C4-2B (cell line): ENCODE measurements at regions not wholly inside any gene's neighbourhood (a gene's known extent, or its start where the extent isn't known, plus 50 kb on each side); places are given as distances from the start of the nearest gene placed in this dataset.

Source experiments
- H3K27ac ChIP-seq: fragments of 450-650 bp; 2 replicates; pipeline ENCODE4 v1.5.1; 2017
- ZFX ChIP-seq: fragments of 450-650 bp; IDR thresholded peaks from 2 replicates; pipeline ENCODE4 v1.6.1; 2017
- TF ChIP-seq, protein P1 (sequence below): fragments of 450-650 bp; conservative IDR thresholded peaks from 2 replicates; pipeline ENCODE4 v1.5.1; 2017; ENCODE audit warnings: mild to moderate bottlenecking

DNA sequence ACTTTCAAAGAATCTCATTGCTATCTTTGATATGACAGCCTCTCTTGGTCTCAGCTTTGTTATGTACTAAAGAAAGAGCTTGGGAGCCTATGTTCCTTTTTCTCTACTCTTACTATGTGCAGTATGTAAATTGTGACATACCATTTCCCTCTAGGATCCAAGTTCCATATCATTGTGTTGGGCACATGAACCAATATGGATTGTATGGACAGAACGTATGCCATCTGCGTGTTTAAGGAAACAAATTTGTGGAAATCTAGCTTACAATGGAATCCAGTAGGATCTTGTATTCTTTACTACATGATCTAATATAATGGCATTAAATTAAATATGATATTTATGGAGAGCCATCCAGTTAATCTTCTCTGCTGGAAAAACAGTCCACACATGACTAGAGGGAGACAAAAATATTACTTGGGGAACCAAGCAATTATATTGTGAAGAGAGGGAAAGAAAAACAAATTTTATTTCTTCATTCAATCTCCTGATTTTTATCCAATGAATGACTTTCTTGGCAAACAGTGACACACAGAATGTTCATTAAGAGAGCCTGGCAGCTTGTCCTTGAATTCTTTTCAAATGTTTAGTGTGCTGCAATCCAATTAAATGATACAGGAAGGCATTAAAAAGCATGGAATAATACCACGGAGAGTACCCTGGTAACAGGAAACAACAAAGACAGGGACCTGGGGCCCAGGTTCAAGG lies 106.5 kb upstream of the DAB1 start:
- TF ChIP-seq ZFX = no peak

GRCh38 chr1:57522575-57522974 lies 98.7 kb upstream of the DAB1 start:
- no peak overlapping the region for H3K27ac ChIP-seq
- no peak for TF ChIP-seq ZFX
- TF ChIP-seq, protein P1, sequence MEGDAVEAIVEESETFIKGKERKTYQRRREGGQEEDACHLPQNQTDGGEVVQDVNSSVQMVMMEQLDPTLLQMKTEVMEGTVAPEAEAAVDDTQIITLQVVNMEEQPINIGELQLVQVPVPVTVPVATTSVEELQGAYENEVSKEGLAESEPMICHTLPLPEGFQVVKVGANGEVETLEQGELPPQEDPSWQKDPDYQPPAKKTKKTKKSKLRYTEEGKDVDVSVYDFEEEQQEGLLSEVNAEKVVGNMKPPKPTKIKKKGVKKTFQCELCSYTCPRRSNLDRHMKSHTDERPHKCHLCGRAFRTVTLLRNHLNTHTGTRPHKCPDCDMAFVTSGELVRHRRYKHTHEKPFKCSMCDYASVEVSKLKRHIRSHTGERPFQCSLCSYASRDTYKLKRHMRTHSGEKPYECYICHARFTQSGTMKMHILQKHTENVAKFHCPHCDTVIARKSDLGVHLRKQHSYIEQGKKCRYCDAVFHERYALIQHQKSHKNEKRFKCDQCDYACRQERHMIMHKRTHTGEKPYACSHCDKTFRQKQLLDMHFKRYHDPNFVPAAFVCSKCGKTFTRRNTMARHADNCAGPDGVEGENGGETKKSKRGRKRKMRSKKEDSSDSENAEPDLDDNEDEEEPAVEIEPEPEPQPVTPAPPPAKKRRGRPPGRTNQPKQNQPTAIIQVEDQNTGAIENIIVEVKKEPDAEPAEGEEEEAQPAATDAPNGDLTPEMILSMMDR = no peak

More for the DNA sequence above, 106.5 kb upstream of the DAB1 start:
- no peak overlapping the region for H3K27ac ChIP-seq

GRCh38 chr1:57520743-57521515 lies 97.1 kb upstream of the DAB1 start:
- no peak overlapping the region for H3K27ac ChIP-seq
- TF ChIP-seq ZFX = no peak
- TF ChIP-seq, protein P1 = no peak

GRCh38 chr1:57518496-57518895 lies 94.6 kb upstream of the DAB1 start:
- no peak for TF ChIP-seq ZFX
- H3K27ac ChIP-seq = no peak overlapping the region

- TF ChIP-seq, protein P1 = no peak
- no peak for TF ChIP-seq ZFX
- H3K27ac ChIP-seq = no peak overlapping the region
Measured at GRCh38 chr1:57517587-57518374, 93.9 kb upstream of the DAB1 start.

DNA sequence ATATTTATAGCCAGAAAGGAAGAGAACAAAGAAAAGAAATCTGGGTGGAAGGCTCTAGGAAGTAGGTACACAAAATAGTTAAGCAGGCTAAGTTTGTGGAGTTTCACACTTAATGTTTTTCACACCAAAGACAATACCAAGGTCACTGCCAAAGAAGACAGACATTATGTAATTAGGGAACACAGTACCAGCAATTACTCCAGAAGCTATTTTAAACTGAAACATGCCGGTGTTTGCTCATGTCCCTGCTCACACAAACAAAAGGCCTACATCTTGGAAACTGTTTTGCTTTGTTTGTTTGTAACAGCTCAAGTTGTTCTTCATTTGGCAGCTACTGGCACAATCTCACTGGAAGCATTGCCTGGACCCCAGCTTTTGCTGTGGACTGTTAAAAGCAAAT lies 88.5 kb upstream of the DAB1 start:
- TF ChIP-seq, protein P1 = no peak
- no peak for TF ChIP-seq ZFX
- no peak overlapping the region for H3K27ac ChIP-seq

DNA sequence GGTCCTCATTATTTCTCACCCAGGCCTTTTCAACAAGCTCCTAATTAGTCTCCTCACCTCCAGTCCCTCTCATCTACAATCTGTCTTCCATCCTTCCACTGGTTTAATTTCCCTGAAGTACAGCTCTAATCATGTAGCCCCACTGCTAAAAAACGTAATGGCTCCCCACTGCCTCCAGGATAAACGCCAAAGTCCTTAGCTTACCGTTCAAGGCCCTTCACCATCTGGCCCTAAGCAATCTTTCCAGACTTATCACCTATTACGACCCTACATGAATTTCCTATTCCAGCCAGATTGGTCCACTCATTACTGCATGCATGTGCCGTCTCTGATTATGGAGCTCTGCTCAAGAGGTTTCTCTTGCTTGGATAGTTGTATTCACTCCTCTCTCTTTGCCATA lies 83.1 kb upstream of the DAB1 start:
- no peak overlapping the region for H3K27ac ChIP-seq
- no peak for TF ChIP-seq ZFX
- TF ChIP-seq, protein P1 = no peak

DNA sequence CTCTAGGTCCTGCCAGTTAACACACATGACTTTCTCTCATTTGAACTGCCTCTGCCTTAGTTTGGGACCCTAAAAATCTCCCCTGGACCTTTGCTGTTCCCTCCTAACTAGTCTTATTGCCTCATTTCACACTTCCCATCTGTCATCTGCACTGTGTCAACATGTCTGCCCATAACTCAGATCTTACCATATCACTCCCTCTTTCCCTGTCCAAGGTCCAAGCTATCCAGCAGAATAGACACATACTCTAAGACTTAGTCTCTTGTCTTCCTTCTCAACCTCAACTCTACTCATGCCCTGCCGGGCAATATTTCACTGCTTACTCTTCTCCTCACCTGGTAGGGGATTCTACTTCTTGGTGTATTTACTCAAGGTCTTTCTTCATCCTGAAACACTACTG lies 79.5 kb upstream of the DAB1 start:
- TF ChIP-seq, protein P1 = no peak
- no peak for TF ChIP-seq ZFX
- no peak overlapping the region for H3K27ac ChIP-seq
